ENCODE measurements at regions not wholly inside any gene's neighbourhood (a gene's known extent, or its start where the extent isn't known, plus 50 kb on each side); places are given as distances from the start of the nearest gene placed in this dataset.

DNA sequence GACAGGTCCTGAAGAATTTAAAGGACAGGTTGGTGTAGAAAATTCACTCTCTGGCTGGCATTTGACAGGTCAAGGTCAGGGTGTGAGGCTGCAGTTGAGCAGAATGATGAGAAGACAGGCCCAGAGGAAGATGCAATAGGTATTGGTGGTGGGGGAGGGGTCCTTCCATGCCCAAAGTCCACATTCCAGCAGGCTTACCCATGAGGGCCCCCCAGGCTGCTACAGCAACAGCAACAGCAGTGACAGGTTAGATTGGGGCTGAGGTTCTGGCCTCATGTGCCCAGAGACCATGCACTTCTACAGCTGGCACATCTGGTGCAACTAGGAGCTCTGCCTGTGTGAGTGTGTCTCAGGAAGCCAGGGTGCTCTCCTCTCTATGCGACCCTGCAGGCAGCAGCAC, 223.5 kb upstream of the GHITM start:
- CTCF ChIA-PET, result no interaction called here

More for the DNA sequence above, 223.5 kb upstream of the GHITM start:
- Histone ChIP-seq H3K9me1 (replicated peaks; ENCODE audit: control insufficient read depth, extremely low read depth, insufficient read depth, low read length) (no peaks in the 10 kb centered on the region), H2AFZ (ENCODE audit: low read depth, low read length) (no peak overlapping the region), H3K4me2 (ENCODE audit: insufficient read depth, low read length) (no peak overlapping the region), H3K9ac (replicated peaks; ENCODE audit: extremely low read depth, insufficient read depth, low read length) (no peak overlapping the region), H3K9me3 (replicated peaks; ENCODE audit: control insufficient read depth, insufficient read depth, low read length) (no peaks in the 10 kb centered on the region), H4K20me1 (replicated peaks; ENCODE audit: control insufficient read depth, extremely low read depth, insufficient read depth, low read length) (no peaks in the 10 kb centered on the region), H3K79me2 (ENCODE audit: control insufficient read depth, insufficient read depth, low read length) (no peaks in the 10 kb centered on the region), H3K4me3 (replicated peaks in 1 of 3; ENCODE audit: insufficient read depth in 1 of 3, low read depth in 1 of 3, low read length in 3 of 3) (no peak overlapping the region), H3K27ac (ENCODE audit: insufficient read depth, low read depth, low read length) (no peak overlapping the region), H3K4me1 (ENCODE audit: control insufficient read depth, extremely low read depth, insufficient read depth, low read length) (no peaks in the 10 kb centered on the region), H3K36me3 (ENCODE audit: control insufficient read depth in 2 of 2, extremely low read depth in 1 of 2, insufficient read depth in 2 of 2, low read length in 2 of 2) (no peaks in the 10 kb centered on the region), H3K27me3 (ENCODE audit: control insufficient read depth in 2 of 2, insufficient read depth in 2 of 2, low read length in 2 of 2) (no peaks in the 10 kb centered on the region)
- DNase-seq (ENCODE audit: low read depth, low spot score), result no peak
- dilution Hi-C loops (cut with MboI; ENCODE audit: extremely low pct_ligation_motif_present, low sequenced_read_pairs) (no loop called here), intact Hi-C loops (cut with micrococcal nuclease) (no loop called here)
- no TSS peak for BruUV-seq (replicated peaks)
- TF ChIP-seq MAX (IDR thresholded peaks at IDR 0.05; ENCODE audit: insufficient read depth, insufficient read length) (no peak), POLR2A (IDR thresholded peaks at IDR 0.05; ENCODE audit: low read depth, low read length) (no peak), GATA2 (IDR thresholded peaks at IDR 0.05; ENCODE audit: insufficient read depth, insufficient read length, low read depth, low read length) (no peak), MYC (IDR thresholded peaks at IDR 0.05; ENCODE audit: low read depth, low read length) (no peak), FOS (IDR thresholded peaks at IDR 0.05; ENCODE audit: borderline replicate concordance, insufficient read depth, low read length) (no peak), CTCF (IDR thresholded peaks at IDR 0.05; ENCODE audit: extremely low read depth in 1 of 2, insufficient read depth in 1 of 2, low read depth in 1 of 2, low read length in 2 of 2) (no peak), JUN (IDR thresholded peaks at IDR 0.05; ENCODE audit: borderline replicate concordance, insufficient read depth, insufficient read length, low read depth) (no peak), POLR2AphosphoS5 (IDR thresholded peaks at IDR 0.05; ENCODE audit: insufficient read depth, low read depth, low read length) (no peak), EZH2 (IDR thresholded peaks at IDR 0.05; ENCODE audit: borderline replicate concordance, low read depth, low read length, severe bottlenecking) (no peak)
- POLR2A ChIA-PET, result no interaction called here
- FAIRE-seq, result no peak

Measured in endothelial cell of umbilical vein (primary cell).